Small intestine (tissue), 7 donors: ENCODE measurements at regions not wholly inside any gene's neighbourhood (a gene's known extent, or its start where the extent isn't known, plus 50 kb on each side); places are given as distances from the start of the nearest gene placed in this dataset.
A peak's percentile ranks its signal among the peaks of the same experiment; 100 is the strongest.

Experiments used
- DNase-seq, 2 donors: peaks; one replicate each; pipeline versions ENCODE4 v3.0.0 to v3.0.0-alpha.2; 2013
- FAIRE-seq: peaks from 2 replicates; lab custom pipeline; 2012; peaks lifted over from hg19 to GRCh38; lab: Jason Lieb, UNC
- H3K27ac ChIP-seq, 3 donors: one replicate each; pipeline ENCODE4 v1.5.1; 2013; ENCODE audit warnings: low read length in 2 of 3, mild to moderate bottlenecking in 2 of 3, control low read depth in 1 of 3, inconsistent platforms in 1 of 3, low read depth in 1 of 3, moderate library complexity in 1 of 3
- H3K27me3 ChIP-seq, 3 donors: one replicate each; pipeline ENCODE4 v1.6.1; 2013; ENCODE audit warnings: low read length in 3 of 3, inconsistent platforms in 1 of 3; ENCODE audit not compliant: control insufficient read depth in 3 of 3, insufficient read depth in 3 of 3
- H3K36me3 ChIP-seq, 3 donors: one replicate each; pipeline ENCODE4 v1.6.1; 2013; ENCODE audit warnings: low read length in 3 of 3, inconsistent platforms in 1 of 3, low read depth in 1 of 3, mild to moderate bottlenecking in 1 of 3, moderate library complexity in 1 of 3; ENCODE audit not compliant: control insufficient read depth in 3 of 3, insufficient read depth in 2 of 3
- H3K4me1 ChIP-seq, 3 donors: one replicate each; pipeline ENCODE4 v1.6.1; 2013; ENCODE audit warnings: low read length in 2 of 3, inconsistent platforms in 1 of 3, low read depth in 1 of 3, mild to moderate bottlenecking in 1 of 3, moderate library complexity in 1 of 3; ENCODE audit not compliant: control insufficient read depth in 3 of 3, insufficient read depth in 2 of 3
- H3K4me3 ChIP-seq, 3 donors: one replicate each; pipeline ENCODE4 v1.5.1; 2013; ENCODE audit warnings: low read length in 3 of 3, control low read depth in 1 of 3, inconsistent platforms in 1 of 3, low read depth in 1 of 3, mild to moderate bottlenecking in 1 of 3, moderate library complexity in 1 of 3
- H3K9me3 ChIP-seq, 2 donors: one replicate each; pipeline ENCODE4 v1.6.1; 2013; ENCODE audit warnings: low read depth in 1 of 2, low read length in 1 of 2; ENCODE audit not compliant: control insufficient read depth in 2 of 2, insufficient read depth in 1 of 2
- WGBS, 3 donors: extraction: QIAGEN DNeasy Blood & Tissue Kit; methylation state at CpG; one replicate each; pipeline ENCODE4 v1.1.7; 2013; 5-methylcytosine and 5-hydroxymethylcytosine counted together
- donor health status: healthy with polysubstance abuse.
- donor health status: control.
- donor health status: control.
- donor health status: Bipolar disorder and iron deficiency.
- donor health status: healthy.

GRCh38 chr6:138680085-138680484 is 93.5 kb upstream of the CCDC28A start:
- WGBS, 3 donors = 78 to 95% (median 79%) methylated on average over 4 of the region's 4 CpGs
- Histone ChIP-seq H3K9me3 (no peaks in the 10 kb centered on the region), H3K27me3 (no peaks in the 10 kb centered on the region), H3K4me1 (no peaks in the 10 kb centered on the region), H3K4me3 (no peak overlapping the region), H3K27ac (no peak overlapping the region), H3K36me3 (peaks cover 0 to 3% (median 0%) of the 10 kb centered on the region in 3 donors)
- no peak for DNase-seq
- FAIRE-seq = no peak

- Histone ChIP-seq H3K36me3 (peaks cover 0 to 3% (median 0%) of the 10 kb centered on the region in 3 donors), H3K27ac (no peak overlapping the region), H3K4me3 (no peak overlapping the region), H3K9me3 (no peaks in the 10 kb centered on the region), H3K27me3 (no peaks in the 10 kb centered on the region), H3K4me1 (no peaks in the 10 kb centered on the region)
- WGBS, 3 donors = 79 to 90% (median 80%) methylated on average over 4 of the region's 4 CpGs
- DNase-seq (no peak), FAIRE-seq (no peak)
Observed at GRCh38 chr6:138681627-138682026, 91.9 kb upstream of the CCDC28A start.

GRCh38 chr6:138682704-138683527 is 90.7 kb upstream of the CCDC28A start:
- Histone ChIP-seq H3K36me3 (peaks cover 0 to 3% (median 0%) of the 10 kb centered on the region in 3 donors), H3K27ac (peak overlapping the region in 1 of 3 donors; percentile 10), H3K27me3 (no peaks in the 10 kb centered on the region), H3K4me1 (no peaks in the 10 kb centered on the region), H3K9me3 (no peaks in the 10 kb centered on the region), H3K4me3 (no peak overlapping the region)
- 77 to 92% (median 87%) methylated on average over 26 of the region's 26 CpGs for WGBS, 3 donors
- FAIRE-seq = no peak
- no peak for DNase-seq

GRCh38 chr6:138685257-138685656 is 88.3 kb upstream of the CCDC28A start:
- Histone ChIP-seq H3K4me1 (no peaks in the 10 kb centered on the region), H3K27ac (no peak overlapping the region), H3K36me3 (peaks cover 0 to 3% (median 0%) of the 10 kb centered on the region in 3 donors), H3K4me3 (no peak overlapping the region), H3K27me3 (no peaks in the 10 kb centered on the region), H3K9me3 (no peaks in the 10 kb centered on the region)
- no peak for DNase-seq
- FAIRE-seq = no peak
- WGBS, 3 donors = 91 to 96% (median 91%) methylated on average over 2 of the region's 2 CpGs

- FAIRE-seq = no peak
Observed at GRCh38 chr6:138685781-138686180, 87.8 kb upstream of the CCDC28A start.

GRCh38 chr6:138688580-138688979 is 85.0 kb upstream of the CCDC28A start:
- FAIRE-seq (no peak), DNase-seq (no peak)
- H3K36me3 ChIP-seq = no peaks in the 10 kb centered on the region
- H3K4me1 ChIP-seq = peaks cover 0 to under 1% (median 0%) of the 10 kb centered on the region in 3 donors
- WGBS, 3 donors = 88 to 96% (median 90%) methylated on average over 4 of the region's 4 CpGs
- H3K4me3 ChIP-seq = no peak overlapping the region
- H3K27ac ChIP-seq = no peak overlapping the region
- H3K9me3 ChIP-seq = no peaks in the 10 kb centered on the region
- no peaks in the 10 kb centered on the region for H3K27me3 ChIP-seq

More at GRCh38 chr6:138685781-138686180, 87.8 kb upstream of the CCDC28A start:
- no peak for DNase-seq
- Histone ChIP-seq H3K4me3 (no peak overlapping the region), H3K27me3 (no peaks in the 10 kb centered on the region), H3K27ac (no peak overlapping the region), H3K9me3 (no peaks in the 10 kb centered on the region), H3K36me3 (peaks cover 0 to 3% (median 0%) of the 10 kb centered on the region in 3 donors), H3K4me1 (no peaks in the 10 kb centered on the region)

GRCh38 chr6:138689849-138690248 is 83.7 kb upstream of the CCDC28A start:
- Histone ChIP-seq H3K4me1 (peaks cover 0 to 5% (median 0%) of the 10 kb centered on the region in 3 donors), H3K9me3 (no peaks in the 10 kb centered on the region), H3K27ac (no peak overlapping the region), H3K36me3 (no peaks in the 10 kb centered on the region), H3K27me3 (no peaks in the 10 kb centered on the region), H3K4me3 (no peak overlapping the region)
- FAIRE-seq (no peak), DNase-seq (no peak)
- 86 to 95% (median 88%) methylated on average over 5 to 6 of the region's 6 CpGs for WGBS, 3 donors

GRCh38 chr6:138690975-138691594 is 82.5 kb upstream of the CCDC28A start:
- no peak for DNase-seq
- H3K9me3 ChIP-seq = no peaks in the 10 kb centered on the region
- WGBS, 3 donors = 70 to 75% (median 71%) methylated on average over 11 of the region's 11 CpGs
- FAIRE-seq = no peak
- H3K4me3 ChIP-seq = peak overlapping the region in 1 of 3 donors; percentile 76
- peaks cover 0 to 5% (median 0%) of the 10 kb centered on the region in 3 donors for H3K4me1 ChIP-seq
- no peak overlapping the region for H3K27ac ChIP-seq
- no peaks in the 10 kb centered on the region for H3K36me3 ChIP-seq
- H3K27me3 ChIP-seq = no peaks in the 10 kb centered on the region
